ENCODE measurements at regions not wholly inside any gene's neighbourhood (a gene's known extent, or its start where the extent isn't known, plus 50 kb on each side); places are given as distances from the start of the nearest gene placed in this dataset.
A peak's percentile ranks its signal among the peaks of the same experiment; 100 is the strongest.

DNA sequence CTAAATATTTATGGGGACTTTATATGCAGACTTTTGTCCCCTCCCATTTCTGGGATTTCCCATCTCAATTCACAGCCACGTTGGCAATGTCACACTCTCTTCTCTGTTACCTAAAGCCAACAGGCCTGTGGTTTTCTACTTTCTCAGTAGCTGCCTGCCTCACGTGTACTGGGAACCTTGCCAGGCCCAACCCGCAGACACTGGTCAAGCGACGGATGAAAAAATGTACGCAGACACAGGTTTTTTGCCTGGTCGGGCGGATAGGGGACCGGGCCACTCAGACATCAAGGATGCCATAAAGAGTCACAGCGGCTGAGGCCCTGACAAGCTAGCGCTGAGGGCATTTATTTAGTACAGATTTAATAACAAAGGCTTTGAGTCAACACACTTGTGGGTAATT, 204.4 kb upstream of the DPP6 start:
- TF ChIP-seq, protein P1, sequence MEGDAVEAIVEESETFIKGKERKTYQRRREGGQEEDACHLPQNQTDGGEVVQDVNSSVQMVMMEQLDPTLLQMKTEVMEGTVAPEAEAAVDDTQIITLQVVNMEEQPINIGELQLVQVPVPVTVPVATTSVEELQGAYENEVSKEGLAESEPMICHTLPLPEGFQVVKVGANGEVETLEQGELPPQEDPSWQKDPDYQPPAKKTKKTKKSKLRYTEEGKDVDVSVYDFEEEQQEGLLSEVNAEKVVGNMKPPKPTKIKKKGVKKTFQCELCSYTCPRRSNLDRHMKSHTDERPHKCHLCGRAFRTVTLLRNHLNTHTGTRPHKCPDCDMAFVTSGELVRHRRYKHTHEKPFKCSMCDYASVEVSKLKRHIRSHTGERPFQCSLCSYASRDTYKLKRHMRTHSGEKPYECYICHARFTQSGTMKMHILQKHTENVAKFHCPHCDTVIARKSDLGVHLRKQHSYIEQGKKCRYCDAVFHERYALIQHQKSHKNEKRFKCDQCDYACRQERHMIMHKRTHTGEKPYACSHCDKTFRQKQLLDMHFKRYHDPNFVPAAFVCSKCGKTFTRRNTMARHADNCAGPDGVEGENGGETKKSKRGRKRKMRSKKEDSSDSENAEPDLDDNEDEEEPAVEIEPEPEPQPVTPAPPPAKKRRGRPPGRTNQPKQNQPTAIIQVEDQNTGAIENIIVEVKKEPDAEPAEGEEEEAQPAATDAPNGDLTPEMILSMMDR (IDR thresholded peaks at IDR 0.05; ENCODE audit: insufficient read depth, low read depth, low read length) = no peak
- no peak for DNase-seq (ENCODE audit: low read depth)
- H3K4me3 ChIP-seq (ENCODE audit: low read depth, low read length) = no peak overlapping the region

DNA sequence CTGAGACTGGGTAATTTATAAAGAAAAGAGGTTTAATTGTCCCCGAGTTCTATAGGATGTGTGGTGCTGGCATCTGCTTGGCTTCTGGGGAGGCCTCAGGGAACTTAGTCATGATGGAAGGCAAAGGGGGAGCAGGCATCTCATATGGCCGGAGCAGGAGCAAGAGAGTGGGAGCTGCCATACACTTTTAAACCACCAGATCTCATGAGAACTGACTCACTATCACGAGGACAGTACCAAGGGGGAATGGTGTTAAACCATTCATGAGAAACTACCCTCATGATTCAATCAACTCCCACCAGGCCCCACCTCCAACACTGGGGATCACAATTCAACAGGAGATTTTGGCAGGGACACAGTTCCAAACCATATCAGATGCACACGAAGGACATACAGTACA, 199.9 kb upstream of the DPP6 start:
- TF ChIP-seq, protein P1 (IDR thresholded peaks at IDR 0.05; ENCODE audit: insufficient read depth, low read depth, low read length) = no peak
- peak; percentile 23 for DNase-seq (ENCODE audit: low read depth)
- no peak overlapping the region for H3K4me3 ChIP-seq (ENCODE audit: low read depth, low read length)

DNA sequence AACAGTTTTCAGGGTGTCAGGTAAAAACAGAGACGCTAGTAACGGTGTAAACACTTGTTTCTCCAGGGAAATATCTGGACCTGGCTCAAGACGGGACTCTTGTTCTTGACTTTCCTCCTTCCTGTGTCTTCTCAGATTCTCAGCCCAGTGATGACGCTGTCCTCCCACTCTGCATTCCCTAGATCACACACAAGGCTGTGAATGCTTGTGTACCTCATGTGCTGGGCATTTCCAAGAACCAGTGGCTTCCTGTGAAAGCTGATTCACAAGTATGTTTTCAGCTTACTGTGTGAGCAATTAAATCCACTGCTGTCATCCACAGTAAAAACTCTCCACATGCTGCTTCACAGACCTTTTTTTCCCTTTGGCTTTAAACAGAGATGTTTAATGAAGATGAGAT, 193.8 kb upstream of the DPP6 start:
- no peak overlapping the region for H3K4me3 ChIP-seq (ENCODE audit: low read depth, low read length)
- DNase-seq (ENCODE audit: low read depth) = peak; percentile 83
- TF ChIP-seq, protein P1 (IDR thresholded peaks at IDR 0.05; ENCODE audit: insufficient read depth, low read depth, low read length) = no peak

DNA sequence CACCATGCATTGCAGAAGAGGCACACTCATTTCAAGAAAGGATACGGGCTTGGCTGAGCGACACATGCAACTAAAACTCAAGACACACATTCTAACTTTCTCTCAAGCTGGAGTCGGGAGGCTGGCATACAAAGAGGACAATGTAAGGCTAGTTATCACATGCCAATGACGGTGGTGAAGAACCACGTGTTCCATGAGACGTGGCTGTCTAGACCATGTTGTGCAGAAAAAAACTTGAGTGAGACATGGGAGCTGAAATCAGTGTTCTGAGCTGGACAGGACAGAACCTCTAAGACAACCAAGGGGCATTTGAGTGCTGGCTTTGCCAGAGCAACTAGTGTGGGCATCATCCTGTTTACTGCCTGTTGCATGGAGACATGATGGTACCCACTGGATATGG, 193.0 kb upstream of the DPP6 start:
- no peak overlapping the region for H3K4me3 ChIP-seq (ENCODE audit: low read depth, low read length)
- DNase-seq (ENCODE audit: low read depth) = no peak
- TF ChIP-seq, protein P1 (IDR thresholded peaks at IDR 0.05; ENCODE audit: insufficient read depth, low read depth, low read length) = no peak

DNA sequence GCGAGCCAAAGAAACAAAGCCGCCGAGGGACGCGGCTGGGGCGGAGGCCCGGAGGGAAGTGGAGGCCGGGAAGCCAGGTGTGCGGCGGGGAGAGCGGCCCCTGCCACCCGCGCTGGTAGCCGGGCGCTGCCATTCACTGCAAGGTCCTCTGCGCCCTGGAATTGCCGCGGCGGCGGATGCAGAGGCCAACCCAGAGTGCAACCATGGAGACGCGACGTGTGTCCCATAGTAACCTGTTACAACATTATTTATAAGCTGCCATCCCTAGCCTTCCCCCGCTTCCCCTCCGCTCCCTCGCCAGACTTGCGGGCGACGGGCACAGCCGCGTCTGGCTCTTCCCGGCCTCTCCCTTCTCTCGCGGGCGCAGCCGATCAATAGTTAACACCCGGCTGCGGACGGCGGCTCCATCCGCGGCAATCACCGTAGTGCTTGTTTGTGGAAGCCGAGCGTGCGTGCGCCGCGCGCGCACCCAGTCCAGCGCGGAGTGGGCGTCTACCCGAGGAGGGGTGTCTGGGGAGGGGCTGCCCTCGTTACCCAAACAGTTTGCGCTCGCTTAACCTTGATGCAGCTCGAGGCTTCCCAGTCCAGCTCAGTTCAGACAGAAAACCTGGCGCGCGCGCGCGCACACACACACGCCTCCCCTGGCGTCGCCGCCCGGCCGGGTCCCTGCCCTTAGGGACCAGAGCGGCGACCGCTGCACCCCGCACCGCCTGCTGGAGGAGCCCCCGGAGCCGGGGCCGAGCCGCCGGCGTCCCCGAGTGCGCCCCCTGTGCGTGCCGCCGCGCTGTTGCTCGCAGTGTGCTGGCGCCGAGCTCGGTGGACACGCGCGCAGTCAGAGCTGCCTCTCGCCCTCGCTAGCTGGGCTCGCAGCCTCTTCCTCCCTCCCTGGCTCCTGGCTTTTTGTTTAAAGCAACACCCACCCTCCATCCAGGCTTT, 165.4 kb upstream of the DPP6 start:
- no peak overlapping the region for H3K4me3 ChIP-seq (ENCODE audit: low read depth, low read length)
- DNase-seq (ENCODE audit: low read depth) = peak; percentile 6
- TF ChIP-seq, protein P1 (IDR thresholded peaks at IDR 0.05; ENCODE audit: insufficient read depth, low read depth, low read length) = no peak

DNA sequence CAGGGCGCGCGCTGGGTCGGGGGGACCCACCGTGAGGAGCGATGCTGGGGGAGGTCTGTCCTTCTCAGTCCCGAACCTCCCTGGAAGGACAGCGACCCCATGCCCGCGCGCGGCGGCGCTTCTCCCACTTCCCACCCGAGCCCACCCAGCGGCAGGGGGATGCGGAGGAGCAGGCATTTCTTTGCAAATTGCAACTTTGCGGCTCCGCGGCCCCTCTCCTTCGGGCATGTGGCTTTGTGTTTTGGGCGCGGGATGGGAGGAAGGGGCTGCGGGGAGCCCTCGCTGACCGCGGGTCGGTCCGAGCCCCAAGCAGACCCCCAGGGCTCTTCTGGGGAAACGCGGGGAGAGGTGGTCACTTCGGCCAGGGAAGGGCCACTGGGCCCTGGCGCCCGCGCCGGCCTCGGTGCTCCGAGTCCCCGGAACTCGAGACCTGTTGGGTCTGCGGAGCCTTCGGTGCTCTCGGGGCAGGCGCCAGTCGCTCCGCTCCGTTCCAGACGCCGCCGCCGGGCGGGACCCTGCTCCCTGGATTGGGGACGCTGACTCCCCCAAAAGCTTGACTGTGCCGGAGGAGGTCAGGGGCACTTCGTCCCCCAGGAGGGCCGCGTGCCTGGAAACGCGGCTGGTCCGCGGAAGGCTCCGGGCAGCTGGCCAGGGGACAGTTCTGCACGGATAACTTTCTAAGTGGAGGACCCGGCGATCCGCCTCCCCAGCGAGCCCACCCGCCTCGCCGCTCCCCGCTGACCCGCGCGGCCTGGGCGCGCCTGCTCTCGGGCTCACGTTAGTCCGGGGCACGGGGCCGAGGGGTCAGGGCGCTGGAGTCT, 164.2 kb upstream of the DPP6 start:
- TF ChIP-seq, protein P1 (IDR thresholded peaks at IDR 0.05; ENCODE audit: insufficient read depth, low read depth, low read length) = no peak

More for the DNA sequence above, 164.2 kb upstream of the DPP6 start:
- no peak overlapping the region for H3K4me3 ChIP-seq (ENCODE audit: low read depth, low read length)
- no peak for DNase-seq (ENCODE audit: low read depth)
